ENCODE measurements at regions not wholly inside any gene's neighbourhood (a gene's known extent, or its start where the extent isn't known, plus 50 kb on each side); places are given as distances from the start of the nearest gene placed in this dataset.
"Not testable (repeated sequence)": the region's sequence is repeated elsewhere in the genome, so short reads cannot be mapped to it uniquely, and the experiment has no call there.

DNA sequence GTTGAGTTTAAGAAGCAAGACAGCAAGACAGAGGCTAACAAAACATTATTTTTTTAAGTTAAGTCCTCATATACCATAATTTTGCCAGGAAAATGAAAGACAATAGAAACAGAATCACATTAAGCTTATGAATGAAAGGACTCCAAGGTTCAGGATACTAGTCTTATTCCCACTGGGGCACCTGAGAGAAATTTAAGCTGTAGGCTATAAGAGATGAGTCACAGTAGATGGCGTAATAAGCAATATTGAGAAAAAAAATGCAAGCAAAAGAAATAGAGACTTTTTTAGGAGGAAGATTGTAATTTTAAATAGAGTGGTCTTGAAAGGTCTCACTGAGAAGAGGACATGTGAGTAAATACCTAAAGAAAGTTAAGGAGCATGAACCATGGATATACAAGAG is 57.1 kb upstream of the KIF2B start:
- H3K27me3 ChIP-seq: no peaks in the 10 kb centered on the region

DNA sequence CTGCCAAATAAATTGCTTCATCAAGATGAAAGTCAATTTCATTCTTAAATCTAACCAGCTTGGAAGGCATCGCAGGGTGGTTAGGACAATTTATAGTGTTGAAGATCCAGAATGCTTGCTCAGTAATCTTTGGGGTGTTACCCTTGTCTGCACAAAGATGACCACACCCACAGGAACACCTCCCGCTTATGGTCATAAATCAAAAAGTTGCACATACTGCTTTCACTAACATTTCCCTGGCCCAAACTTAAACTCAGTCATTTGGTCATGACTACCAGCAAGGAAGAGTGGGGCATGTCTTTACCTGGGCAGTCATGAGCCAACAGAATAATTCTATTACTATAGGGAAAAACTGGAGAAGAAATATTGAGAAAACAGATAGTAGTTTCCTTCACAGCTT is 57.6 kb upstream of the KIF2B start:
- no peak for TF ChIP-seq POLR2A (IDR thresholded peaks at IDR 0.05)
- TF ChIP-seq, protein P1, sequence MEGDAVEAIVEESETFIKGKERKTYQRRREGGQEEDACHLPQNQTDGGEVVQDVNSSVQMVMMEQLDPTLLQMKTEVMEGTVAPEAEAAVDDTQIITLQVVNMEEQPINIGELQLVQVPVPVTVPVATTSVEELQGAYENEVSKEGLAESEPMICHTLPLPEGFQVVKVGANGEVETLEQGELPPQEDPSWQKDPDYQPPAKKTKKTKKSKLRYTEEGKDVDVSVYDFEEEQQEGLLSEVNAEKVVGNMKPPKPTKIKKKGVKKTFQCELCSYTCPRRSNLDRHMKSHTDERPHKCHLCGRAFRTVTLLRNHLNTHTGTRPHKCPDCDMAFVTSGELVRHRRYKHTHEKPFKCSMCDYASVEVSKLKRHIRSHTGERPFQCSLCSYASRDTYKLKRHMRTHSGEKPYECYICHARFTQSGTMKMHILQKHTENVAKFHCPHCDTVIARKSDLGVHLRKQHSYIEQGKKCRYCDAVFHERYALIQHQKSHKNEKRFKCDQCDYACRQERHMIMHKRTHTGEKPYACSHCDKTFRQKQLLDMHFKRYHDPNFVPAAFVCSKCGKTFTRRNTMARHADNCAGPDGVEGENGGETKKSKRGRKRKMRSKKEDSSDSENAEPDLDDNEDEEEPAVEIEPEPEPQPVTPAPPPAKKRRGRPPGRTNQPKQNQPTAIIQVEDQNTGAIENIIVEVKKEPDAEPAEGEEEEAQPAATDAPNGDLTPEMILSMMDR (IDR thresholded peaks at IDR 0.05): no peak
- WGBS, 2 donors: 65 to 86% methylated on average over 2 of the region's 2 CpGs

More for the DNA sequence above, 57.1 kb upstream of the KIF2B start:
- DNase-seq: no peak
- TF ChIP-seq POLR2A (IDR thresholded peaks at IDR 0.05): no peak
- TF ChIP-seq, protein P1 (IDR thresholded peaks at IDR 0.05): no peak
- H3K9me3 ChIP-seq: no peaks in the 10 kb centered on the region
- WGBS, 2 donors: 46 to 54% methylated on average over 1 of the region's 1 CpG
- H3K27ac ChIP-seq: no peak overlapping the region
- H3K4me1 ChIP-seq: no peaks in the 10 kb centered on the region
- H3K36me3 ChIP-seq: no peaks in the 10 kb centered on the region
- H3K4me3 ChIP-seq: no peak overlapping the region
- intact Hi-C loops (cut with DNase I): no loop called here

DNA sequence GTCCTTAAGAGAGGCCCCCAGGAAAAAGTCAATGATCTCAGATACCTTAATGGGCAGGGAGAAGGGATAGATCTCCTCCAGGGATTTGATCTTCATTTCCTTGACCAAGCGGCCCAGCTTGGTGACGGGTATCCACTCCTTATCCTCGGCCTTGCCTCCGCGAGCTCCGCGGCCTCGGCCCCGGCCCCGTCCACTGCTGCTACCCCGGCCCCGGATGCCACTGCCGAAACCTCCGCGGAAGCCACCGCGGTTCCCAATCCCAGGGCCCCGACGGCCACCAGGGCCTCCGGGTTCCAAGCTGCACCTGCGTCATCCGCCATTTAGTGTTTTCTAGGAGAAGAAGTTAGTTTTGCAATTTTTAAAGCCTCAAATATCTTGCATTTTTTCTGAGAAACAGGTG is 65.2 kb upstream of the KIF2B start:
- H3K27me3 ChIP-seq: no peaks in the 10 kb centered on the region
- DNase-seq: no peak
- intact Hi-C loops (cut with DNase I): no loop called here
- WGBS, 2 donors: 96 to 98% methylated on average over 17 to 18 of the region's 22 CpGs
- H3K27ac ChIP-seq: no peak overlapping the region
- H3K9me3 ChIP-seq: peaks cover 0 to 8% (median 0%) of the 10 kb centered on the region in 3 donors
- TF ChIP-seq POLR2A (IDR thresholded peaks at IDR 0.05): no peak
- TF ChIP-seq, protein P1 (IDR thresholded peaks at IDR 0.05): no peak
- no peak overlapping the region for H3K4me3 ChIP-seq
- no peaks in the 10 kb centered on the region for H3K4me1 ChIP-seq
- H3K36me3 ChIP-seq: no peaks in the 10 kb centered on the region

More for the DNA sequence above, 57.6 kb upstream of the KIF2B start:
- intact Hi-C loops (cut with DNase I): no loop called here
- no peaks in the 10 kb centered on the region for H3K9me3 ChIP-seq
- no peak for DNase-seq
- H3K4me1 ChIP-seq: no peaks in the 10 kb centered on the region
- no peaks in the 10 kb centered on the region for H3K36me3 ChIP-seq
- H3K27ac ChIP-seq: no peak overlapping the region
- H3K4me3 ChIP-seq: no peak overlapping the region
- H3K27me3 ChIP-seq: no peaks in the 10 kb centered on the region

DNA sequence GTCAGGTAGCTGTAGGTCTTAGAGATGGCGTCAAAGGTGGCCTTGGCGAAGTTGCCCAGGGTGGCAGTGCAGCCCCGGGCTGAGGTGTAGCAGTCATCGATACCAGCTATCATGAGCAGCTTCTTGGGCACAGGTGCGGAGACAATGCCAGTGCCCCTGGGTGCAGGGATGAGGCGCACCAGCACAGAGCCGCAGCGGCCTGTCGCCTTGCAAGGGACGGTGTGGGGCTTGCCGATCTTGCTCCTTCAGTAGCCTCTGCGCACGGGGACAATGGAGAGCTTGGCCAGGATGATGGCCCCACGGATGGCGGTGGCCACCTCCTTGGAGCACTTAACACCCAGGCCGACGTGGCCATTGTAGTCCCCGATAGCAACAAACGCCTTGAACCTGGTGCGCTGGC is 65.6 kb upstream of the KIF2B start:
- H3K4me1 ChIP-seq; H3K27me3 ChIP-seq; DNase-seq; intact Hi-C loops (cut with DNase I); H3K9me3 ChIP-seq; H3K4me3 ChIP-seq; H3K36me3 ChIP-seq; H3K27ac ChIP-seq: not testable (repeated sequence)
- 92 to 97% methylated on average over 6 to 10 of the region's 20 CpGs for WGBS, 2 donors

DNA sequence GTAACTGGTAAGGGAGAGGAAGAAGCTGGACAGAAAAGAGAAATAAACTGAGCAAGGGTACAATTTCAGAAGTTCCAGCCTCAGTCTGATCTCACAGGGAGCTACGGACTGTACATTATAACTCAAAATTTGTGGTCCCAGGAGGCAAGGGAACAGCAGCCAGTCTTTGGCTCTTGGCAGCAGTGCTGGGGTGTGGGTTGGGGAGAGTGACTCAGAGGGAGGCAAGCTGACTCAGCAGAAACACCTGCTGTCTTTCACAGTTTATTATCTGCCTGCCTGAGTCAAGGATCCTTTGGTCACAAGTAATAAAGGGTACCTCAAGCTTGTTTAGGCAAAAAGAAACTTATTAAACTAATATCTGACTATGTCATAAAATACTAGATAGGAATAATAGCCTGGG is 73.5 kb upstream of the KIF2B start:
- Histone ChIP-seq H3K9me3 (no peaks in the 10 kb centered on the region), H3K27me3 (no peaks in the 10 kb centered on the region), H3K4me1 (peaks cover 0 to 13% (median 0%) of the 10 kb centered on the region in 3 donors), H3K27ac (no peak overlapping the region), H3K4me3 (no peak overlapping the region), H3K36me3 (no peaks in the 10 kb centered on the region)
- TF ChIP-seq POLR2A (IDR thresholded peaks at IDR 0.05): no peak
- TF ChIP-seq, protein P1 (IDR thresholded peaks at IDR 0.05): no peak
- intact Hi-C loops (cut with DNase I): no loop called here
- DNase-seq: no peak
- WGBS, 2 donors: 36 to 67% methylated on average over 1 of the region's 1 CpG

DNA sequence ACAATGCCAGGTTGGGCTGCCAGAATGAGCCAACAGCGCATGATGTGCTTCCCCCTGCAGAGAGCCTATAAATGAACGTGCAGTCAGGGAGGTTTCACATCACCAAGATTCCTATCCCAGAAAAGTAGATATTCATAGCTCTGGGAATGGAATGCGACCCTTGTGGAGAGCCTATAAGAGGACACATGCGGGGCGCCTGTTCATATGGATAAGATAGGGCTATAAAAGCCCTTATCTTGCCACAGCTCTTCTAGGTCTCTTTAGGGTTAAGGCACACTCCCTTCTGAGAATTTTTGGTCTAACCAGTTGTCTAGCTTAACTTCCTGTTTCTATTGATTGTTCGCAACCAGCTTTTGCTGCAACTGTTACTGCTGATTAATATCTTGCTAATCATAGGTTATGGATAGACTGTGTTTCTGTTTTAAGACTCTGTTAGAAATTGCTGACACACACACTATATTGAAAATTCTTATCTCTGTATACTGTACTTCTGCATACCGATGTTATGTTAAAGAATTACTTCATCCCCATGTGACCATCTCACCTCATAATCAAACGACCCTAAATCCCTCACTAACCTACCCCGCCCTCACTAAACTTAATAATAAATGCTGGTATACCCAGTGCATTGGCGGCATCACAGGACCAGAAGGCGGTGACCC is 74.4 kb upstream of the KIF2B start:
- H3K27me3 ChIP-seq; H3K36me3 ChIP-seq; H3K27ac ChIP-seq; DNase-seq; H3K4me3 ChIP-seq; H3K9me3 ChIP-seq; intact Hi-C loops (cut with DNase I): not testable (repeated sequence)
- peaks cover 0 to 13% (median 0%) of the 10 kb centered on the region in 3 donors for H3K4me1 ChIP-seq
- WGBS, 2 donors: 59 to 68% methylated on average over 11 of the region's 11 CpGs

Data from esophagus squamous epithelium (tissue), 5 donors.